Astrocyte (in vitro differentiated cells and primary cell): ENCODE measurements at regions not wholly inside any gene's neighbourhood (a gene's known extent, or its start where the extent isn't known, plus 50 kb on each side); places are given as distances from the start of the nearest gene placed in this dataset.

Experiments
- DNase-seq: peaks from one replicate; pipeline ENCODE4 v3.0.0-alpha.2; 2010; ENCODE audit warnings: low read depth
- FAIRE-seq: peaks from 2 replicates; lab custom pipeline; 2011; peaks lifted over from hg19 to GRCh38; lab: Jason Lieb, UNC
- H2AFZ ChIP-seq: 2 replicates; pipeline ENCODE4 v1.6.0; 2012; ENCODE audit warnings: low read depth, low read length, inconsistent platforms
- H3K27ac ChIP-seq: 2 replicates; pipeline ENCODE4 v1.5.1; 2011; ENCODE audit warnings: low read depth, low read length, inconsistent platforms
- H3K27me3 ChIP-seq: 2 replicates; pipeline ENCODE4 v1.6.0; 2011; ENCODE audit warnings: low read length, inconsistent platforms; ENCODE audit not compliant: insufficient read depth
- H3K36me3 ChIP-seq: 2 replicates; pipeline ENCODE4 v1.5.1; 2011; ENCODE audit warnings: low read length, inconsistent platforms; ENCODE audit not compliant: insufficient read depth
- H3K4me1 ChIP-seq: 2 replicates; pipeline ENCODE4 v1.5.1; 2011; ENCODE audit warnings: low read length, inconsistent platforms; ENCODE audit not compliant: insufficient read depth
- H3K4me2 ChIP-seq: 2 replicates; pipeline ENCODE4 v1.6.0; 2012; ENCODE audit warnings: low read length, inconsistent platforms
- H3K4me3 ChIP-seq: 2 replicates; pipeline ENCODE4 v1.5.1; 2011; ENCODE audit warnings: low read depth, mild to moderate bottlenecking, low read length, inconsistent platforms; ENCODE audit not compliant: insufficient read depth
- H3K79me2 ChIP-seq: 2 replicates; pipeline ENCODE4 v1.6.0; 2012; ENCODE audit warnings: mild to moderate bottlenecking, low read length, inconsistent platforms; ENCODE audit not compliant: insufficient read depth
- H3K9ac ChIP-seq: 2 replicates; pipeline ENCODE4 v1.6.0; 2012; ENCODE audit warnings: mild to moderate bottlenecking, low read length, inconsistent platforms
- H3K9me3 ChIP-seq: 2 replicates; pipeline ENCODE4 v1.5.1; 2012; ENCODE audit warnings: low read depth, mild to moderate bottlenecking, low read length, inconsistent platforms; ENCODE audit not compliant: insufficient read depth
- H4K20me1 ChIP-seq: 2 replicates; pipeline ENCODE4 v1.6.0; 2012; ENCODE audit warnings: low read length, inconsistent platforms; ENCODE audit not compliant: insufficient read depth
- H3K27ac Mint-ChIP-seq: one replicate; pipeline ENCODE4 v1.8.0; 2021; ENCODE audit warnings: mild to moderate bottlenecking, mixed read lengths; ENCODE audit not compliant: unreplicated experiment
- H3K27me3 Mint-ChIP-seq: one replicate; pipeline ENCODE4 v1.8.0; 2021; ENCODE audit warnings: low read depth, mixed read lengths; ENCODE audit not compliant: unreplicated experiment
- H3K36me3 Mint-ChIP-seq: one replicate; pipeline ENCODE4 v1.8.0; 2021; ENCODE audit warnings: low read depth, mixed read lengths; ENCODE audit not compliant: unreplicated experiment
- H3K4me1 Mint-ChIP-seq: one replicate; pipeline ENCODE4 v1.8.0; 2021; ENCODE audit warnings: low read depth, mixed read lengths; ENCODE audit not compliant: unreplicated experiment
- H3K4me3 Mint-ChIP-seq: one replicate; pipeline ENCODE4 v1.8.0; 2021; ENCODE audit warnings: mild to moderate bottlenecking, moderate library complexity, mixed read lengths; ENCODE audit not compliant: unreplicated experiment
- H3K9me3 Mint-ChIP-seq: one replicate; pipeline ENCODE4 v1.8.0; 2021; ENCODE audit warnings: mild to moderate bottlenecking, mixed read lengths; ENCODE audit not compliant: unreplicated experiment
- CTCF ChIP-seq: IDR thresholded peaks from 2 replicates; pipeline ENCODE4 v1.5.1; 2011; ENCODE audit warnings: low read depth, mild to moderate bottlenecking, inconsistent platforms, low read length, moderate library complexity; ENCODE audit not compliant: insufficient read depth
- EZH2 ChIP-seq: IDR thresholded peaks from 2 replicates; pipeline ENCODE4 v1.6.1; 2012; ENCODE audit warnings: mild to moderate bottlenecking, low read length, inconsistent platforms; ENCODE audit not compliant: insufficient read depth

- Histone ChIP-seq H3K79me2 (no peaks in the 10 kb centered on the region), H3K4me2 (no peak overlapping the region), H3K36me3 (no peaks in the 10 kb centered on the region), H3K9me3 (no peaks in the 10 kb centered on the region), H3K9ac (no peak overlapping the region), H3K27ac (no peak overlapping the region), H3K4me3 (no peak overlapping the region), H3K27me3 (peaks cover 7% of the 10 kb centered on the region), H4K20me1 (no peaks in the 10 kb centered on the region), H2AFZ (no peak overlapping the region), H3K4me1 (no peaks in the 10 kb centered on the region)
- TF ChIP-seq CTCF, result no peak
- TF ChIP-seq EZH2, result no peak
- Mint-ChIP-seq H3K4me1 (no peaks in the 10 kb centered on the region), H3K27me3 (peaks cover 32% of the 10 kb centered on the region), H3K36me3 (no peaks in the 10 kb centered on the region), H3K27ac (no peak overlapping the region), H3K9me3 (no peaks in the 10 kb centered on the region), H3K4me3 (no peak overlapping the region)
- FAIRE-seq (no peak), DNase-seq (no peak)
Measured at GRCh38 chr14:76641541-76641940, 119.7 kb upstream of the VASH1 start.

- no peaks in the 10 kb centered on the region for H3K4me1 Mint-ChIP-seq
- Histone ChIP-seq H3K36me3 (no peaks in the 10 kb centered on the region), H3K27ac (no peak overlapping the region), H3K9ac (no peak overlapping the region), H3K27me3 (peaks cover 7% of the 10 kb centered on the region), H3K4me2 (no peak overlapping the region), H3K4me1 (no peaks in the 10 kb centered on the region), H2AFZ (no peak overlapping the region), H3K9me3 (no peaks in the 10 kb centered on the region), H3K79me2 (no peaks in the 10 kb centered on the region), H3K4me3 (no peak overlapping the region), H4K20me1 (no peaks in the 10 kb centered on the region)
- H3K27ac Mint-ChIP-seq, result no peak overlapping the region
- TF ChIP-seq CTCF (no peak), EZH2 (no peak)
- no peaks in the 10 kb centered on the region for H3K9me3 Mint-ChIP-seq
- DNase-seq (no peak), FAIRE-seq (no peak)
- peaks cover 34% of the 10 kb centered on the region for H3K27me3 Mint-ChIP-seq
- H3K36me3 Mint-ChIP-seq, result no peaks in the 10 kb centered on the region
- no peak overlapping the region for H3K4me3 Mint-ChIP-seq
Measured at GRCh38 chr14:76643887-76644286, 117.4 kb upstream of the VASH1 start.

- H3K27ac Mint-ChIP-seq, result no peak overlapping the region
- H3K27me3 Mint-ChIP-seq, result peaks cover 34% of the 10 kb centered on the region
- Histone ChIP-seq H4K20me1 (no peaks in the 10 kb centered on the region), H3K4me3 (no peak overlapping the region), H3K9me3 (no peaks in the 10 kb centered on the region), H3K36me3 (no peaks in the 10 kb centered on the region), H3K9ac (no peak overlapping the region), H2AFZ (no peak overlapping the region), H3K27me3 (peaks cover 7% of the 10 kb centered on the region), H3K79me2 (no peaks in the 10 kb centered on the region), H3K4me1 (no peaks in the 10 kb centered on the region), H3K4me2 (no peak overlapping the region), H3K27ac (no peak overlapping the region)
- H3K9me3 Mint-ChIP-seq, result no peaks in the 10 kb centered on the region
- TF ChIP-seq CTCF, result peak; percentile 49
- no peak for TF ChIP-seq EZH2
- DNase-seq (no peak), FAIRE-seq (no peak)
- H3K4me1 Mint-ChIP-seq, result no peaks in the 10 kb centered on the region
- H3K36me3 Mint-ChIP-seq, result no peaks in the 10 kb centered on the region
- H3K4me3 Mint-ChIP-seq, result no peak overlapping the region
Measured at GRCh38 chr14:76644855-76645518, 116.3 kb upstream of the VASH1 start.
